NCI-H774 (cell line): ENCODE measurements at regions not wholly inside any gene's neighbourhood (a gene's known extent, or its start where the extent isn't known, plus 50 kb on each side); places are given as distances from the start of the nearest gene placed in this dataset.
"Not testable (repeated sequence)": the region's sequence is repeated elsewhere in the genome, so short reads cannot be mapped to it uniquely, and the experiment has no call there.

Source experiments
- DNase-seq: peaks from one replicate; lab custom pipeline; 2025; lab: John Stamatoyannopoulos, UW

DNA sequence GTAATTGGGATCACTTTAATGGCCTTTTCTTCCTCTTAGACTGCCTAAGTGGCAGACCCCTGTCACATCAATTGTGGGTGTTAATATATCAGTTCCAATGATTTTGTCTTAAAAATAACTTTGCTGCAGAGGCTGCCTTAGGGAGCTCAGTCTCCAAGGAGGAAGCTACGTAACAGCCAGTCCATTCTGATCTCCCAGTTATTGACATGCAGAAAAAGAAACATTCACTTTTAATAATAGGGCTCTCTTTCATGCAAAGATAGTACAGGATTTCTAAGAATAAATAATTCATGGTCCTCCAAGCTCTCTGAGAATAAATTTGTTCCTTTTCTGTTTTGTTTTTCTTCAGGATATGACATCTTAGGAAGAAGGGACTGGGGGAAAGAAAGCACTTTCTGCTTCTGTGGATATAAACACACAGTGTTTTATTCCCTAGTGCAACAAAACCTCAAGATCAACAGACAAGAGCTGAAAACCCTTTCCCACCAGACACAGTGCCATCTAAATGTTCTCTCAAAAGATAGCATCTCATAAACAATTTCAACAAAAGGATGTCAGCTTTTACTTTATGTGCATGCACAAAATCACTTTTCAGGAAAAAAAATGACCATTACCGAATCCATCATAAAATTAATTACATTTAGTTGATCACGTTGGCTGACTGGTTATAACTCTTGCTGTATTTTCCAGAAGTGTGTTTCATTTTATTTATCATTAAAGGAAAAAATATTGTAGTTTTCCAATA is 372.4 kb upstream of the SLC7A11 start:
- no peak for DNase-seq

DNA sequence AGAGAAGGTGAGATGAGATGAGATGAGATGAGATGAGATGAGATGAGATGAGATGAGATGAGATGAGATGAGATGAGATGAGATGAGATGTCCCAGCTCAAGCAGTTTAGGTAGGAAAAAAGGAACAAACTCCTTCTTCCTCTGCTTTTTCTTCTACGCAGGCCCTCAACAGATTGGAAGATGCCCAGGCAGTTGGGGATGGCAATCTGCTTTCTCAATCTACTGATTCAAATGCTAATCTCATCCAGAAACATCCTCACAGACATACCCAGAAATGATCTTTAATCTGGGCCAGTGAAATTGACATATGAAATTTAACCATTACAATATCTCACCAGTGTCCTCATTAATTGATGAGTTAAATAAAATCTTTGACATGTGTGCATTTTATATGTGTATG is 370.3 kb upstream of the SLC7A11 start:
- no peak for DNase-seq

DNA sequence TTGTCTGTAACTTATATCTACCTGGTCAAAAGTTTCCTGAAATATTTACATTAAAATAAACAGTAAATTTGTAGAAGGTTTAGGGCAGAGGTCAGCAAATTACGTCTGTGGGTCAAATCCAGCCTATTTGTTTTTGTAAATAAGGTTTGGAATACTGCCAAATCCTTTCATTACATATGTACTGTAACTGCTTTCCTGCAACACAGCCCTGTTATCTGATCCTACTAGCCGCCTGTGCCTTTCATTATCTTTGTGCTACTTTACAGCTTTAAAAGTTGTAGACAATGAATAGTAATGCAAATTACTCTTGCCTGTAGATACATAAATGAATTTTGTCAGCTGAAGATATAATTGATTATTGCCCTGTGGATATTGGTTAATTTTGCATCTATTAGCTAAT is 369.6 kb upstream of the SLC7A11 start:
- DNase-seq = no peak

DNA sequence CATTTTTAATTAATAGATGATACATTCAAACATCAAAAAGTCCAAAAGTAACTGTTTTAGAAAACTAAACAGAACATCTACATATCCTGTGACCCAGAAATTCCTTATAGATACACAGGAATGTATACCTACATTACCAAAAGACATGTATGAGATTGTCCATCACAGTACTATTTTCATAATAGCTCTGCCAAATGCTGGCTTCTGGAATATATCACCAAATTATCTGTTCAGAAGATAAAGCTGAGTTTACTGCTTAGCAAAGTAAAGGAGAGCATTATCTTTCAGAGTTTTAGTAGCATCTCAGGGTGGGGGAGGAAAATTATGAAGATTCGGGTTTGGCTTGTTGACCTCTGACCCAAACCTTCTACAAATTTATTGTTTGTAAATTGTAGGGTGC is 368.9 kb upstream of the SLC7A11 start:
- no peak for DNase-seq

- no peak for DNase-seq
Observed at GRCh38 chr4:138609943-138610350, 367.8 kb upstream of the SLC7A11 start.

DNA sequence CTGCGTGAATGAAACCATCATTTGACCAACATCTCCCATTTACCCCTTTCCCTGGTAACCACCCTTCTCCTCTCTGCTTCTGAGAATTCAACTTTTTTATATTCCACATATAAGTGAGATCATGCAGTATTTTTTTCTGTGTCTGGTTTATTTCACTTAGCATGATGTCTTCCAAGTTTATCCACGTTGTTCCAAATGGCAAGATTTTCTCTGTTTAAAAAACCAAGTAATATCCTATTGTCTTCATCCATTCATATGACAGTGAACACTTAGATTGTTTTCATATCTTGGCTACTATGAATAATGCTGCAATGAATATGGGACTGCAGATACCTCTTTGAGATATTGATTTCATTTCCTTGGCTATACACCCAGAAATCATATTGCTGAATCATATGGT is 362.4 kb upstream of the SLC7A11 start:
- DNase-seq = no peak

DNA sequence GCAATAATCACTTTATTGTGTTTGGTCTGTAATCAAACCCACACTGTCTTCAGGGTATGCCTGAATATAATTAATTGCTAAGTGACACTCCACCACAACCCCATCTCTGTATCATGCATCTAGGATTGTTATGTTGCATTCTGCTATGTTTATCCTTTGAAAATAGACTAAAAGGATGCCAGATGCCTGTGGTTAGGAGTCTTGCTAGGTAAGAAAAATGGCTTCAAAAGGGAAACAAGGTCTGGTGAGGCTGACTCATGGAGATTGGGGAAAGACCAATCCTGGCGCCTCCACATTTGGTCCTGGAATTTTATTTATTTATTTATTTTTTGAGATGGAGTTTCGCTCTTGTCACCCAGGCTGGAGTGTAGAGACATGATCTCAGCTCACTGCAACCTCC is 360.5 kb upstream of the SLC7A11 start:
- DNase-seq = no peak

DNA sequence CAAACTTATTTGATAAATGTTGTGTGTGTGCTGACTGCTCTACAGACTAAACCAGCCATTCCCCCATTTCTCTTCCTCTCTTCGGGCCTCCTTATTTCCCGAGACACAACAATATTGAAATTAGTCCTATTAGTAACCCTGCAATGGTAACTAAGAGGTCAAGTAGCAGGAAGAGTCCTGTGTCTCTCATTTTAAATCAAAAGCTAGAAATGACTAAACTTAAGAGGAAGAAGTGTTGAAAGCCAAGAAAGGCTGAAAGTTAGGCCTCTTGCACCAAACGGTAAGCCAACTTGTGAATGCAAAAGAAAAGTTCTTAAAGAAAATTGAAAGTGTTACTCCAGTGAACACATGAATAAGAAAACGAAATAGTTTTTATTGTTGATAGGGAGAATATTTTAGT is 357.8 kb upstream of the SLC7A11 start:
- DNase-seq = no peak

DNA sequence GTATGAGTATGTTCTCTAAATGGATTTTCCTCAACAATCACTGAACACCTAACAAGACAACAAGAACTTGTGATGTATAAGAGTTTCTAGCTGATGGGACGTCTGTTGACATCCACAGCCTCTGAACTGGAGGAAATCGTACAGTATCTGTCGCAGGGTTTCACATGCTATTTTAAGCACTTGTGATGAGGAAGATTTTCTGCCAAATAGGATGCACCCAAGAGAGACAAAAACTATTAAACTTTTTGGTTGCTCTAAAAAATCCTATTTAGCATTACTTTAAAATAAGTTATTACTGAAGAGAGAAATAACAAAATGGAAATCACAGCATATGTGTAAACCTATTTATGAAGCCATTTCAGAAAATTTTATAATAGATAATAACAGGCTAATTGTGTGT is 356.1 kb upstream of the SLC7A11 start:
- DNase-seq = no peak

DNA sequence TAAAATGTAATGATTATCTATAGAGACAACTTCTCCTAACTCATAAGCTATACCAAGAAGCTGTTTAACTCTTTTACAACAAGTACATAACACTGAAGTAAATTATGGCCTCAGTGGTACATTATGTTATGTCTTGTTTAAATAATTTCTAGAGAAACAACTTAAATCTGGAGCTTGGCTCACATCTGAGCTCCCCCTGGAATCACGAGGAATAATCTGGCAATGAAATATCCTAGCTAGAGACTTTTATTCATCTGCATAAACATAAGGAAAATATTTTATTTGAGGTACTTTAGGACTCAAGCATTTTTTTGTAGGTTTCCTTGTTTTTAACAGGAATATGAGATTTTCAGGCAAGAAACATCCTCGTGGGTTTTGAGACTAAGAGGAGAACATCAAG is 354.7 kb upstream of the SLC7A11 start:
- DNase-seq = no peak

GRCh38 chr4:138595731-138596460 is 353.7 kb upstream of the SLC7A11 start:
- DNase-seq = no peak

DNA sequence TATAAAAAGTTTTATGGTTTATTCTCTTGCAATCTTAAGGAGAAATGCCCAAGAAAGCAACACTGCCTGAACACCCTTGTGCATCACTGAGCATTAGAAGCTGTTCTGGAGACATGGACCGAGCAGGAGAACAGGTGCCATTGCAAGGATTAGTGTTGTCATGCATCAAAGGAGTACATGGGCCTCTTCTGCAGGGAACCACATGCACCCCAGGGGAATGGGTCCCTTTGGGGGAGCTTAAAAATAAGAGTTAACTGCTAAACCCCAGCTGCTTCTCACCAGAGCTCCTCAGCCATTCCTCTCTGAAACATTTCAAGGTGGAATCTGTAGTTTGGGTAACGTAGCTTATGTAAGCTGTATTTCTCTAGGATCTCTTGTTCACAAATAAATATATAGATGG is 353.0 kb upstream of the SLC7A11 start:
- DNase-seq = no peak

DNA sequence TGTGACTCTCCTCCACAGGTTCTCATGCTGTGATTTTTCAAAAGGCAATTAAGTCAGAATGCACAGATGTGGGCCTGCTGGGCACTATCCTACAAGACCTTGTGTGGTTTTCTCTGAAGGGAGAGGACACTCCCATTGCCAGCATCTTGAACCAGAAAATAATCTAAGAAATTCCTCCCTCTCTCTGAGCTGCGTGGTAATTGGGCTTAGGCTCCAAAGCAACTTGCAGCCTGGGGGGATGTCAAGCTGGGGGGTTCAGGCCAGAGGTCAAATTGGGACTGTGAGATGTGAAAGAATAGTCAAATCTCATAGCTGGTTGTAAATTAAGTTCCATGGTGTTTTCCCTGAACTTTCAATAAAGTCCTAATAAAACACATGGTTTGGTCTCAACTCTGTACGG is 350.6 kb upstream of the SLC7A11 start:
- no peak for DNase-seq

- DNase-seq = no peak
Observed at GRCh38 chr4:138591808-138592207, 349.7 kb upstream of the SLC7A11 start.

- no peak for DNase-seq
Observed at GRCh38 chr4:138588501-138588900, 346.4 kb upstream of the SLC7A11 start.

DNA sequence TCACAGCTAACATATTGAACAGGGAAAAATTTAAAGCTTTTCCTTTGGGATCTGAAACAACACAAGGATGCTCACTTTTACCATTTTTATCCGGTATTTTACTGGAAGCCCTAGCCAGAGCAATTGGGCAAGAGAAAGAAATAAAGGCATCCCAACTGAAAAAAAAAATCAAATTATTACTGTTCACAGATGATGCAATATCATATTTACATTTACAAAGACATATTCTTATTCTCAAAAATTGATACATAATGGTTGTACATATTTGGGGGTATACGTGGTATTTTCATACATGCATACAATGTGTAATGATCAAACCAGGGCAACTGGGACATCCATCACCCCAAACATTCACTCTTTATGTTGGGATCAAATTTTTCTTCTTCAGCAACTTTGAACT is 337.0 kb upstream of the SLC7A11 start:
- no peak for DNase-seq

DNA sequence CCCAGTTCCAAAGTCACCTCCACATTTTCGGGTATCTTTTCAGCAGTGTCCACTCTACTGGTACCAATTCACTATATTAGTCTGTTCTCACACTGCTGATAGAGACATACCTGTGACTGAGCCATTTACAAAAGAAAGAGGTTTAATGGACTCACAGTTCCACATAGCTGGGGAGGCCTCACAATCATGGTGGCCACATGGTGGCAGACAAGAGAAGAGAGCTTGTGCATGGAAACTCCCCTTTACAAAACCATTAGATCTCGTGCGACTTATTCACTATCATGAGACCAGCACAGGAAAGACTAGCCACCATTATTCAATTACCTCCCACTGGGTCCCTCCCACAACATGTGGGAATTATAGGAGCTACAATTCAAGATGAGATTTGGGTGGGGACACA is 335.7 kb upstream of the SLC7A11 start:
- not testable (repeated sequence) for DNase-seq

DNA sequence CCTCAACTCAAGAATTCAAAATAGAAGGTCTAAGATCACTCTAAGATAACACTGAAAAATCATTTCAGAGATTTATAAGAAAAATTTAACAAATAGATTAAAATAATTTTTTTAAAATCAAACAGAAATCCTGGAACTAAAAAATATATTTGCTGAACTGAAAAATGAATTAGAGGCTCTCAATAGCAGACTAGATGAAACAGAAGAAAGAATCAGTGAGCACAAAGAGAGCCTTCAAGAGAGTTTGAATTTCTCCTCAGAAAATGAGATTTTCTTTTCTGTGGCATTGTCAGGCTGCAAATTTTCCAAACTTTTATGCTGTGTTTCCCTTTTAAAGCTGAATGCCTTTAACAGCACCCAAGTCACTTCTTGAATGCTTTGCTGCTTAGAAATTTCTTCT is 335.0 kb upstream of the SLC7A11 start:
- DNase-seq = no peak

DNA sequence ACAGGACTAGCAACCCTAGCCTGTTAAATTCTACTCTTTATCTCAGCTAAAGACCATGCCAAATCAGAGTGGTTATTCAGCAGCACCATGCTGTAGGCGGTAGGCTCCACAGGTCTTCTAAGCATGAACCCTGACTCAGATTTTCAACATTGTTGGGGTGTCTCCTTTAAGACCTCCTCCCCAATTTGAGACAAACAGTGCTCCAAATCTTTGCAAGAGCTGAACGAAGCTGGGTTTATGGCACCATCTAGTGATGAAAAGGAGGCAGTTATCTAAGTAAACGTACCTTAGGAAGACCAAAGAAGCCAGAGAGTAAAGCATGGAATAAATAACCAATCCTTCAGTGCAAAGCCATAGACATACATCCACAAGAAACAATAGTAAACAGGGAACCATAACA is 334.5 kb upstream of the SLC7A11 start:
- DNase-seq = no peak

- no peak for DNase-seq
Observed at GRCh38 chr4:138573246-138573645, 331.1 kb upstream of the SLC7A11 start.

DNA sequence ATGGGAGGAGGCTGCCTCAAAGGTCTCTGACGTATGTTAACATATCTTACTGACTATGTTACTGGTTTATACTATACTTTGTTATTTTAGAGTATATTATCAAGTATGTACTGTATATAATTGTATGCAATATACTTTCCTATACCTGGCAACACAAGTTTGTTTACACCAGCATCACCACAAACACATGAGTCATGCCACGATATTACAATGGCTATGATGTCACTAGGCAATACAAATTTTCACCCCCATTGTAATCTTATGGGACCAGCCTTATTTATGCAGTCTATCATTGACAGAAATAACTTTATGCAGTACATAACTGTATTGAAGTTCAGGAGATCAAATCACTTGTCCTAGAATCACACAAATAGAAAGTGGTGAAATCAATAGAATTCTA is 329.9 kb upstream of the SLC7A11 start:
- DNase-seq = no peak

- no peak for DNase-seq
Observed at GRCh38 chr4:138567696-138568095, 325.5 kb upstream of the SLC7A11 start.

DNA sequence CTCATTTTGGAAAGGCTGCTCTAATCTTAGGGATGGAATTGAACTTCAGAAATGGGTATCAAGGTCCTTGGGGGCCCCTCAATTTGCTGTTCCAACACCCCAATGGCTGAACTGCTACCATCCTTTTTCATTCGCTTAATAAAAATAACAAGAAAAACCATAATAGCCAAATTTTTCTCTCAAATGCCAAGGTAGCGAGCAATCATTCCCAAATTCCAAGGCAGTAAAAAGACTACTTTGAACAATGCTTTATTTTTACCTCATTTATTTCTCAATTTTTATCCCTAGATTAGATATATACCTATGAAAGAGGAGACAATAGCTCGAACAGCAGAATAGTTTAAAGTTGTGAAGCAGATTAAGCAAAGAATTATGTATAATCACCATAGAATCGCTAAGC is 323.4 kb upstream of the SLC7A11 start:
- DNase-seq = no peak

DNA sequence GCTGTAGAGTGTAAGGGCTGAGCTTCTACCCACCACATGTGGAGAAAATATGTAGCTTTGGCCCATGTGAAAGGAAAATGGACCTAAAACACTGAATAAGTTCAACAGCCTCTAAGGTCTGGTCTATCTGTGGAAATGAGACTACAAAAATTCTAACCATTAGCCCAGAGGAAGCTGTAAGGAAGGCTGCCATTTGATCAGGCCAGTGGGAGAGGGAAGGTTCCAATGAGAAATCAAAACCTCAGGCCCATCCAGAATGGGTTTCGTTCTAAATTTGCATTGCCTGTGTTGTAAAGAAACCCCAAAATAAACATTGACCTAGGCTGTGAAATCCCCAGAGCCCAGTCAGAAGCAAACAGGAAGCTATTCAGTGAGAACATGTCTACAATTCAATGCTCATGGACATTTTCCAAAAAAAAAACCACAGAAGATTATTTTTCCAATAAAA is 320.4 kb upstream of the SLC7A11 start:
- DNase-seq = no peak
